Cardiac septum (tissue), 1 donor: ENCODE measurements at regions not wholly inside any gene's neighbourhood (a gene's known extent, or its start where the extent isn't known, plus 50 kb on each side); places are given as distances from the start of the nearest gene placed in this dataset.
A peak's percentile ranks its signal among the peaks of the same experiment; 100 is the strongest.

ENCODE experiments used
- DNase-seq: peaks from one replicate; pipeline ENCODE4 v3.0.0-alpha.2; 2020; ENCODE audit warnings: low spot score
- intact Hi-C: fragments of 100-400 bp; cut with DNase I; formaldehyde crosslinking; loops from one replicate; pipeline ENCODE4 v1.14.0; 2022
- donor health status: DM: no; HTN: no; CAD: no.

DNA sequence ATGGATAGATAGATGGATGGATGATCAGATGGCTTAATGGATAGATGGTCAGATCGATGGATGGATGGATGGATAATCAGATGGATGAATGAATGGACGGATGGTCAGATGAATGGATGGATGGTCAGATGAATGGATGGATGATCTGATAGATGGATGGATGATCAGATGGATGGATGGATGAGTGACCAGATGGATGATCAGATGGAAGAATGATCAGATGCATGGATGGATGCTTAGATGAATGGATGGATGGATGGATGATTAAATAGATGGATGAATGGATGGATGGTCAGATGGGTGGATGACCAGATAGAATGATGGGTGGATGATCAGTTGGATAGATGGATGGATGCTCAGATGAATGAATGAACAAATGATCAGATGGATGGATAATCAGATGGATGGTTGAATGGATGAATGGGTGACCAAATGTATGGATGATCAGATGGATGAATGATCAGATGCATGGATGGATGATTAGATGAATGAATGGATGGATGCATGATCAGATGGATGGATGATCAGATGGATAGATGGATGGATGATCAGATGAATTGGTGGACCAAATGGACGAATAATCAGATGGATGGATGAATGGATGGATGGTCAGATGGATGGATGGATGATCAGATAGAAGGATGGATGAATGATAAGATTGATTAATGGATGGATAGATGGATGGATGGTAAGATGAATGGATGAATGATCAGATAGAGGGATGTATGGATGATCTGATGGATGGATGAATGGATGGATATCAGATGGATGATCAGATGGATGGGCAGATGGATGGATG lies 205.1 kb downstream of the TEX29 start:
- intact Hi-C loops: no loop called here
- DNase-seq: no peak

- DNase-seq: no peak
- intact Hi-C loops: no loop called here
Observed at GRCh38 chr13:111526922-111527321, 206.5 kb downstream of the TEX29 start.

DNA sequence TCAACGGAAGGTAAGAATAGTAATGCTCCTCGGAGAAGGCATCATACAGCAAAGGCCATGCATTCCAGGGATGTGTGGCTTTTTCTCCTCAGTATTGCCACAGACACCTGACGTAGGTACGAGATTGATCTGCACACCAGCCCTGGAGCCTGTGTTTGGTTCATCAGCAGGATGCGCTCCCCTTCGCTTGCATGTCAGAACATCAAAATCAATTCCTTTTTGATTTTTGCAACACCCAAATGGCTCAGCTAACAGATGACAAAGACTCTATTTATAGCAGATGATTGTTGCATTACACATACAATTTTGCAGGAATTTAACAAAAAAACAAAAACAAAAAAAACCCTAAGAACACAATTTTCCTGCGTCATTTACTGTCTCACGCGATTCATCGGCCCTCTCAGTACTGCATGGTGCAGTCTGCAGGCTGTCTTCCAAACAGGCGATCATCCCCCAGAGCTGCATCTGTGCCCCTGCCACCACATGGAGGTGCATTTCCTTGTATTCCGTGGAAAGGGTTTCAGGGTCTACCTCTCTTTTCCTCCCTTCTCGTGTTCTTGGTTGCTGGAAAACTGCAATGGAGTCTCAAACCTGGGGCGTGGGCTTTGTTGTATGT lies 207.3 kb downstream of the TEX29 start:
- intact Hi-C loops: no loop called here
- no peak for DNase-seq

GRCh38 chr13:111528513-111528912 lies 208.1 kb downstream of the TEX29 start:
- no peak for DNase-seq
- intact Hi-C loops: no loop called here

DNA sequence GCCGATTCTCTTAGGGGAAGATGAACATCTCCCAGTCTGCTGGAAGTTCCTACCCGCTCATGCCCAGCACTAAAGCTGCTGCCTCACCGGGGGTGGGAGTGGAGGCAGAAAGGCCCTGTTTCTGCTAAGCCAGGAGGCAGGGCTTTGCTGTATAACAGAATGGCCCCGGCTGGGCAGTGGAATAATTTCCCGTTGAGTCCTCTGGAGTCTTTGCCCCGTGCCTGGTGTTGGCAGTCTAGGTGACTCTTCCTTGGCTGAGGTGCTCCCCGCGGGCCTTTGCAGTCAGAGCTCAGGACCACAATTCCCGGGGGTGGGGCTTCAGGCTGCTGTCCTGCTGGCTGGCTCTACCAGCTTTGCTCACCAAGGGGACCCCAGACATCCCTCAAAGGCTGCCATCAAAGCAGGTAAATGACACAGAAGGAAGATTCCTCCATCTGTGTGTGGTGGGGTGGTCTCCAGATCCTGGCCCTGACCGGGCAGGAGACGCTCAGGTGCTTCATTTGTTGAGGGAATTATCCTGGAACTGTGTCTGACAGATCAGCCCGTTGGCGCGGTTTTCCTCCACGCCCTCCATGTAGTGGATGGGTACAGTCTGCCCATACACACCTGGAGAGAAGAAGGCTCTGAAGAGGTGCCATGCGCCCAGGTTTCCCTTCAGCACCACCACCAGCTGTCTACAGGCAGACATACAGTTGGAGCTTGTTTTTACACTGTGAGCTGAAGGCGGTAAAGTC lies 209.9 kb downstream of the TEX29 start:
- intact Hi-C loops: no loop called here
- DNase-seq: no peak

GRCh38 chr13:111531505-111531904 lies 211.1 kb downstream of the TEX29 start:
- DNase-seq: no peak
- intact Hi-C loops: no loop called here

DNA sequence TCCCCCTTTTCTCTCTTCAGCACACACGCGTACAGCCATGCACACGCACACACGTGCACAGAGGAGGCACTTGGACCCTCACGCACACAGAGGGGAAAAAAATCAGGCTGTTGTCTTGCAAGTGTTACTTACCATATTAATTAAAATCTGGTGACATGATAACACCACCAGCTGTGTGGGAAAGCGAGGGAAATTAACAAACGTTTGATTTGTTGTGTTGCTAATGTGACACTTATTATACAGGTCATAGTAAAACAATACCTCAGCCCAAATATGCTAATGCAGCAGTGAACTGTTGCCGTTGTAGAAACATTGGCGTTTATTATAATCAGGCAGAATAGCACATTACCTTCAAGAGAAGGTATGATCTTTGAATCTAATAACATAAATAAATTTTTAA lies 211.7 kb downstream of the TEX29 start:
- DNase-seq: no peak
- intact Hi-C loops: no loop called here

DNA sequence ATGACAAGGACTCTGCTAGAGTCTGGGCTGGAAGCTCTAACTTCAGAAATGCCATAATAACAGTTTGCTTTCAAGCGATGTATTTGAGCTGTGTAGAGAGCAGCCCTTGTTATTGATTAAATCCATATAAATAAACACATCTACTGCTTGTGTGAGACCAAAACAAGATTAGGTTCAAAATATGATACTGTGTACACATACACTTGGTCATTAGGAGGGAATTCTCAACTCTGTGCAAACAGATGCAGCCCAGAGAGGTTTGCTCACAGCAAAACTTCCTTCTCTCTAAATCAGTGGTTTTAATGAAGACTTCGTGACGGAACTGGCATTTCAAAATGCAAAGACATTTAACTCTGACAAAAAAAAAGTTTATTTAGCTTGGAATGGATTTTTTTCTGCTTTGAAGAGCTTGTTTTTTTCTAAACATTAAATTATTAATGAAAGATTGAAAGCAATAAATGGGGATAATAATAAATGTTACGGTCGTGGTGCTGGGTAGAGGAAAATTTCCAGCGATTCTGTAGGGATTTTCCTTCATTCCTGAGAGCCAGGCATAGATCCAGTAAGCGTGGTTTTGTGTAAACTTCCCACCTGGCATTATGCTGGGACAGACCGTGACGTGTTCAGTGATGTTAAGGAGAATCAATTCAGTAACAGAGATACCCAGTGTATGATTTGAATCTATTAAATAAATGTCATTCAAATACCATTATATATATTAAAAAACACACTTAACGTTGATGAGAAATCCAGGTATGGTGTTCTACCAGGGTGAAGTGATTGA lies 213.7 kb downstream of the TEX29 start:
- intact Hi-C loops: no loop called here
- DNase-seq: no peak

DNA sequence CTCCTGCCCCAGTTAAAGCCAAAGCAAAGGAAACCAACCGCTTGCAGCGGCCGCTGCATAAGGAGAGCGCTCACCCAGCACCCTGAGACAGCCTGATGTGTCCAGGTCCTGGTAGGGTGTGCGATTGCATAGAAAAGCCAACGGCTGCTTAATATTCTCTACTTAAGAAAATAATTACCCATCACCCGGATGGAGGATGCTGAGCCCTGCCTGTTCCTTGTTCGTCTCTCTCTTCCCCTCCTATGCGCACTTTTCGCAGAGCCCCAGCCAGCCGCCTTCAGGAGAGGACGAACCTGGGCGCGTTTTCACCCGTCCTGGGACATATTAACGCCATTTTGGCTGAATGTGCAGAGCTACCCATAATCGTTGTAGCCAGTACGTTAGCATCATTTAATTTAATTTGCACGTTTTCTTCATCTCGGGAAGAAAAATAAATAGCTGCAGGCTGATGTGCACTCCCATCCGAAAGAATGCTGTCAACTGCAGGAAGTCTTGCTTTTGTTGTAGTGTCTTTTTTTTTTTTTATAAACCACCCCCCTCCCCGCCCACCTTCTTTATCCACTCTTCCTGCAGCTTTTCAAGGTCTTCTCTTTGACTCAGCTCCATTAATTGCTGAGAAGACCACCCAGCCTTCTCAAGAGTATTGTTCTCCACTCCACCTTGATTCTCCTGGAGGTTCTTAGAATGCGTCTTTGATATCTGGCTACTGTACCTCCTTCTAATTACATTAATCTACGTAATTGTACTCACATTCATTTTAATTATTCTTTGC lies 214.5 kb downstream of the TEX29 start:
- intact Hi-C loops: no loop called here
- DNase-seq: no peak

GRCh38 chr13:111535523-111535811 lies 215.0 kb downstream of the TEX29 start:
- no peak for DNase-seq
- intact Hi-C loops: no loop called here

GRCh38 chr13:111536075-111536642 lies 215.7 kb downstream of the TEX29 start:
- intact Hi-C loops: no loop called here
- no peak for DNase-seq

- intact Hi-C loops: no loop called here
Observed at GRCh38 chr13:111537115-111537728, 216.8 kb downstream of the TEX29 start.

DNA sequence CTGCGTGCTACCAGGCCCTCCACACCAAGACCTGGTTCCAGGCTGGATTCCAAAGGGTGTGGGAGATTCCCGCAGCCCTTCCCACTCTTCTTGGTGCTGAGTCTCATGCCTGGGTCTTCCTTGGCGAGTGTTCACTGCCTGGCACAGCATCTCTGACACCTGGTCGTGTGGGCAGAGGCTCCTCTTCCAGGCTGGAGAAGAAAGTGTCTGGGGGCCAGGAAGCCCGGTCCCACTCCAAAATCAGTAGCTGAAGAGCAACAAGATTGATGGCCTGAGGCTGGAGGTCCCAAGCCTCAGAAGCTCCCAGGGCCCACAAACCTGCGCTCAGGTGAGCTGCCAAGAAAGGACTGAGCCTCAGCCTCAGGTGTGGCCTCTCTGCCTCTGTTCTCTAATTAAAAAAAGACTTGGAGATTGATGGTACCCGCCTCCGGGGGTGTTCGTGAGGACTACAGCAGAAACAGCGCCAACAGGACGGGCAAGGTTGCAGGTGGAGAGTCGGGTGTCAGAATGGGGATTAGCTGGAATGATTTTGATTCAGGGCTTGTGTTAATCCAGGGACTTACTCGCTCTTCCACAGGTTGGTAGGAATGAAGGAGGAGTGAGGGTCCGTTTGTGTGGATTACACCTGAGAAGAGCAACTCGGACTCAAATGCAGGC lies 217.5 kb downstream of the TEX29 start:
- peak; percentile 33 for DNase-seq
- intact Hi-C loops: no loop called here

More at GRCh38 chr13:111537115-111537728, 216.8 kb downstream of the TEX29 start:
- peak; percentile 24 for DNase-seq

- intact Hi-C loops: no loop called here
- peak; percentile 38 for DNase-seq
Observed at GRCh38 chr13:111539252-111539651, 218.8 kb downstream of the TEX29 start.

DNA sequence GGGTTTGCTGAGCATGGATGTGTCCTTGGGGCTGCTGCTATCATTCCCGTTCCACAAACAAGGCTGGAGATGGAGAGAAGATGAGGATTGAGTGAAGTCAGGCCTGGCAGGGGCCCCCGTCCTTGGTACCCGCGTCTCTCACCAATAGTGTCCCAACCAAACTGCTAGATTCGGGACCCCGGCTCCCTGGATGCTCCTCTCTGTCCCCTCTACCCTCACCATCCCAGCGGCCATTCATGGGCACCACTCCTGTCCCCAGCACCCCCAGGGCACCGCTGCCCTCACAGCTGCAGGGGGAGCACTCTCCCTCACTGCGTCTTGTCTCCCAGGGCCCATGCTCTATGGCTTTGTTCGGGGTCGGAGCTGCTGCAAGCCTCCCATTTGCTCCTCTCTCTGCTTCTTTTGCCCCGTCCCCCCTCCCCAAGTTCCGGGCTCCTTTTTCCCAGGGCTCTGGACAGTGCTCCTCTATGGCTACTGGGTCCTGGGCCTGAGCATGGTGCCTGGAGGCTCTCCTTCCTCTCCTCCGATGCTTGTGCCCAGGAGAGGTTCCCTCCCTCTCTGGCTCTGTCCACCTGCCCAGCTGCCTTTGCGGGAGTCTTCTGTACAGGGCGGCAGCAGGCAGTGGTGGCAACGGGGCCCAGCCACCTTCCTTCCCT lies 219.5 kb downstream of the TEX29 start:
- DNase-seq: peak; percentile 57
- intact Hi-C loops: no loop called here

GRCh38 chr13:111540486-111540885 lies 220.0 kb downstream of the TEX29 start:
- intact Hi-C loops: no loop called here

GRCh38 chr13:111541345-111541744 lies 220.9 kb downstream of the TEX29 start:
- DNase-seq: peak; percentile 41
- intact Hi-C loops: no loop called here

More at GRCh38 chr13:111540486-111540885, 220.0 kb downstream of the TEX29 start:
- DNase-seq: peak; percentile 41
